ENCODE measurements at regions not wholly inside any gene's neighbourhood (a gene's known extent, or its start where the extent isn't known, plus 50 kb on each side); places are given as distances from the start of the nearest gene placed in this dataset.

GRCh38 chr2:33670392-33670937 lies 71.4 kb upstream of the FAM98A start:
- H3K36me3 ChIP-seq (ENCODE audit: control insufficient read depth in 2 of 4, insufficient read depth in 4 of 4, low read length in 3 of 4) = peaks cover 0 to 7% (median 2%) of the 10 kb centered on the region in 4 experiments; a peak in 3 of 8 replicates
- H2AK5ac ChIP-seq (ENCODE audit: low read depth, low read length) = no peak overlapping the region
- H3K4me1 ChIP-seq (replicated peaks in 1 of 4; ENCODE audit: control insufficient read depth in 3 of 4, insufficient read depth in 4 of 4, low read length in 3 of 4) = no peaks in the 10 kb centered on the region
- H3K27ac ChIP-seq (ENCODE audit: low read depth, low read length) = no peak overlapping the region
- H3K9me3 ChIP-seq (ENCODE audit: insufficient read depth in 2 of 2, low read depth in 1 of 2, low read length in 1 of 2) = peaks cover 4 to 6% of the 10 kb centered on the region in 2 experiments; a peak in 2 of 4 replicates
- H2BK120ac ChIP-seq (replicated peaks; ENCODE audit: low read depth, low read length) = no peak overlapping the region
- H3K56ac ChIP-seq (replicated peaks; ENCODE audit: insufficient read length, low read depth, low read length) = no peak overlapping the region
- no peak overlapping the region for H2BK5ac ChIP-seq (ENCODE audit: low read depth, low read length)
- no peak overlapping the region for H3K4me2 ChIP-seq (ENCODE audit: insufficient read depth in 1 of 2, low read depth in 2 of 2, low read length in 2 of 2)
- FAIRE-seq (peak; percentile 55), DNase-seq (ENCODE audit: low read depth in 1 of 2, low spot score in 2 of 2) (no peak)
- ChIA-PET CTCF (ENCODE audit: partially characterized antibody) (interaction anchor here (0.6 to 1.5 kb wide), 8 partner anchors 9 to 702 kb away, joined by 3 to 6 read pairs (median 3); no protein-coding TSS in a partner anchor), POLR2A (ENCODE audit: partially characterized antibody) (no interaction called here)
- no peak overlapping the region for H3K4me3 ChIP-seq (ENCODE audit: extremely low read depth in 1 of 4, insufficient read depth in 2 of 4, low read depth in 3 of 4, low read length in 4 of 4)
- H2BK20ac ChIP-seq (ENCODE audit: low read length) = no peak overlapping the region
- no peaks in the 10 kb centered on the region for H3K79me1 ChIP-seq (ENCODE audit: low read depth, low read length)
- no peak overlapping the region for H4K5ac ChIP-seq (ENCODE audit: insufficient read length, low read depth, low read length)
- H3K23ac ChIP-seq (ENCODE audit: insufficient read length) = no peak overlapping the region
- no peak overlapping the region for H4K91ac ChIP-seq (replicated peaks; ENCODE audit: insufficient read length, low read length)
- TF ChIP-seq KDM5A (IDR thresholded peaks at IDR 0.05; ENCODE audit: low read length) = no peak
- TF ChIP-seq SRF (IDR thresholded peaks at IDR 0.05; ENCODE audit: low read depth, low read length) = no peak
- no peak for TF ChIP-seq E2F6 (IDR thresholded peaks at IDR 0.05)
- TF ChIP-seq RAD21 (IDR thresholded peaks at IDR 0.05 in 1 of 2, conservative IDR thresholded peaks at IDR 0.05 in 1 of 2; ENCODE audit: low read depth in 2 of 2, low read length in 2 of 2) = peak; percentile 39 to 44
- peak in 2 of 3 experiments; percentile 37 to 74; a peak in 3 of 4 replicates for TF ChIP-seq CTCF (IDR thresholded peaks at IDR 0.05; ENCODE audit: control extremely low read depth in 1 of 3, insufficient read depth in 1 of 3, low read depth in 1 of 3, low read length in 3 of 3)
- no peaks in the 10 kb centered on the region for H3K79me2 ChIP-seq (ENCODE audit: control insufficient read depth in 1 of 2, insufficient read depth in 2 of 2, low read length in 2 of 2)
- no peaks in the 10 kb centered on the region for H4K20me1 ChIP-seq (replicated peaks in 1 of 2; ENCODE audit: control insufficient read depth in 1 of 2, insufficient read depth in 2 of 2, low read length in 2 of 2)
- no peak overlapping the region for H3K9ac ChIP-seq (replicated peaks in 1 of 4; ENCODE audit: extremely low read depth in 1 of 4, low read depth in 3 of 4, low read length in 3 of 4)
- no peak overlapping the region for H2AFZ ChIP-seq (ENCODE audit: low read length)
- no peaks in the 10 kb centered on the region for H3K23me2 ChIP-seq (ENCODE audit: low read depth, low read length)
- no peak overlapping the region for H4K8ac ChIP-seq (ENCODE audit: extremely low read depth, insufficient read depth, low read length)
- WGBS, 2 experiments (ENCODE audit: extremely low coverage in 1 of 2, insufficient coverage in 1 of 2, insufficient read length in 1 of 2, insufficient replicate concordance in 2 of 2, low coverage in 1 of 2, low lambda C conversion rate in 2 of 2, missing lambda C conversion rate in 1 of 2) = 86% methylated on average over 4 of the region's 4 CpGs; no CpG with 5 or more reads in 1 of the 2 experiments
- no peak overlapping the region for H3K18ac ChIP-seq (ENCODE audit: extremely low read depth, low read length)
- no peak overlapping the region for H3K14ac ChIP-seq (ENCODE audit: insufficient read length)
- H2BK15ac ChIP-seq (ENCODE audit: low read length) = no peak overlapping the region
- no peak overlapping the region for H3K4ac ChIP-seq (replicated peaks; ENCODE audit: insufficient read length, low read depth, low read length)
- peaks cover 0 to 1% (median 0%) of the 10 kb centered on the region in 4 experiments; a peak in 1 of 7 replicates for H3K27me3 ChIP-seq (replicated peaks in 1 of 4; ENCODE audit: control insufficient read depth in 3 of 4, extremely low read depth in 1 of 4, insufficient read depth in 3 of 4, low read length in 3 of 4)
- no peak overlapping the region for H2BK12ac ChIP-seq (ENCODE audit: low read depth, low read length)

Data from H1 (cell line).